ENCODE measurements at regions not wholly inside any gene's neighbourhood (a gene's known extent, or its start where the extent isn't known, plus 50 kb on each side); places are given as distances from the start of the nearest gene placed in this dataset.

DNA sequence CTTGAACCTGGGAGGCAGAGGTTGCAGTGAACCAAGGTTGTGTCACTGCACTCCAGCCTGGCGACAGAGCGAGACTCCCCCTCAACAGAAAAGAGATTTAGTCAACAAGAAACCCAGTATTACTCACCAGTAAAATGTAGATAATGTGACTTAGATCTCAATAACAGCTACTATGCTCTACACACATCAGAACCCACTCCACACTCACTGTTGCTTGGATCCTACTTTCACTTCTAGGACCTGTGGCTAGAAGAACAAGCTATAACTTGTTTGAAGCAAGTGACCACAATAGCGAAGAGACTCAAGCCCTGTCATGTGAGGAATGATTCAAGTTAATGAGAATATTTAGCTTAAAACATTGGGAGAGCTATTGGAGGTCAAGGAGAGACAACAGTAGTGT is 100.7 kb downstream of the ANXA2 start:
- Histone ChIP-seq H3K27me3 (replicated peaks) (no peaks in the 10 kb centered on the region), H3K27ac (no peak overlapping the region), H3K4me3 (ENCODE audit: low read depth, low read length) (no peak overlapping the region), H3K36me3 (replicated peaks) (no peaks in the 10 kb centered on the region)
- in situ Hi-C loops (cut with HindIII; ENCODE audit: low pct_ligation_motif_present, low sequenced_read_pairs), result no loop called here
- TF ChIP-seq CTCF (IDR thresholded peaks at IDR 0.05; ENCODE audit: low read depth, low read length, missing control alignments), result no peak
- no peak for DNase-seq
